Activated CD8-positive, alpha-beta memory T cell treated with anti-CD3 and anti-CD28 coated beads for 48 hours (primary cell): ENCODE measurements at regions not wholly inside any gene's neighbourhood (a gene's known extent, or its start where the extent isn't known, plus 50 kb on each side); places are given as distances from the start of the nearest gene placed in this dataset.
"Not testable (repeated sequence)": the region's sequence is repeated elsewhere in the genome, so short reads cannot be mapped to it uniquely, and the experiment has no call there.

Source experiments
- DNase-seq, 3 experiments: peaks; one replicate each; pipeline ENCODE4 v3.0.0-alpha.2; 2020; ENCODE audit warnings: low read depth in 2 of 3, low spot score in 2 of 3

- DNase-seq, result no peak
These were observed 178.1 kb downstream of the POTEB3 start for GRCh38 chr15:21261965-21262850.

DNA sequence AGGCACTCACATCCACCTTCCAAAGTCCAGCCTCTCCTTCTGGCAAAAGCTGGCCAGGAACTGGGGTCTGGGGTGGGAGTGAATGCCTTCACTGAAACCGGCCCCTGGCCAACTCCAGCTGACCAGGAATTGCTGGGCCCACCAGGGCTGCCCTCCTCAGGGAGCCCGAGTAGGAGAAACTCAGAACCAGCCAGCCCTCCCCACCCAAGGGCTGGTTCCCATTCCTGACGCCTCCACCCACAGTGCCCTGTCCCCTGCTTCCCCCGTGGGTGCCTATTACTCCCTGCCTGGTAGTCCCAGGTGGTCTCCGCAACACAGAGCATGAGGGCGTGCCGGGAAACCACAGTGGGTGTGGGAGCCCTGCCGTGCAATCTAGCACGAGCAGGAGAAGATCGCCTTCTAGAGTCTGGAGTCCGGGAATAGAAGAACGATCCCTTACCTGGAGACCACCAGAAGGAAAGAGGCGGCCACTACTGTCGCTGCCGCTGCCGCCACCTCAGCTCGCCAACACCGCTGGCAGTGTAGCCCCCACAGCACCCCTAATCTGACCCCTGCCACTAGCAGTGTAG is 178.8 kb downstream of the POTEB3 start:
- DNase-seq, result no peak

DNA sequence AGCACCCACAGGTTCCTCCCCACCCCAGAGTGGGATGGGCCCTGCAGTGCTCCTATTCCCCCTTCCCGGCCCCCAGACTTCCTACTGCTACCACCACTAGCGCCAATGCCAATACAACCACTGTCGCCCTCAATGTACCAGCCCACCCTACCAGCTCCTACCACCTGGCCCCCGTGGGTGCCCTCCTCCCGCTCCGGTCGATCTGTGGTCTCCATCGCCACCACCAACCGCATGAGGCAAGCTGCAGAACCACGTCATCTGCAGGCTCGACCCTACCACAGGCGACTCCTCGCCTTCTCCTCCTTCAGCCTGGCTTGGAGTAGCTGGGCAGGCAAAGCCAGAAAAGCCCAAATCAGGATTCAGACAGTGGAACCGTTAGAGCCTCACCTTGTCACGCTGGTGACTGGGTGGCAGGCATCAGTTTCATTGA is 179.3 kb downstream of the POTEB3 start:
- no peak for DNase-seq

- DNase-seq, result not testable (repeated sequence)
These were observed 181.7 kb downstream of the POTEB3 start for GRCh38 chr15:21258635-21259034.

DNA sequence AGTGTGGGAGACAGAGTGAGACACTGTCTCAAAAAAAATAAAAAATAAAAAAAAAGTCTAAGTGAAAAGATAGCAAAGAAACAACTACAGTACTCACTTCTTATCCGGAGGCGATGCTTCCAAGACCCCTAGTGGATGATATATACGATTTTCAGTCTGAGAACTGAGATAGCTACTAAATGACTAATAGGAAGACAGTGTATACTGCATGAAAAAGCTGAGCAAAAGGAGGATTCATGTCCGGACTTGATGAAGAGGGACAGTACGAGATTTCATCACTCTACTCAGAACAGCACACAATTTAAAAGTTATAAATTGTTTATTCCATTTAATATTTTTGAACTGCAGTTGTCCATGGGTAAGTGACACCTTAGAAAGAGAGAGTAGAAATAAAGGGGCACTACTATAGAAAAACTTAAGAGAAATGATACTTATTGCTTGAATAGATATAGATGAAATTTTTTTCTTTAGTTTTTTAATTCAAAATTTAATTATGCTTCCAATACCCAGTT is 190.7 kb downstream of the POTEB3 start:
- not testable (repeated sequence) for DNase-seq
